RWPE2 (cell line): ENCODE measurements at regions not wholly inside any gene's neighbourhood (a gene's known extent, or its start where the extent isn't known, plus 50 kb on each side); places are given as distances from the start of the nearest gene placed in this dataset.

Experiments
- ATAC-seq: fragments of 200-7000 bp; cut with Tn5 transposase; 3 replicates; pipeline ENCODE4 v1.9.1; 2021; ENCODE audit warnings: low read depth
- DNase-seq: peaks from one replicate; pipeline ENCODE4 v3.0.0-alpha.2; 2020; ENCODE audit warnings: low spot score
- H3K27ac ChIP-seq: fragments of 450-650 bp; 2 replicates; pipeline ENCODE4 v1.5.1; 2017; ENCODE audit warnings: mild to moderate bottlenecking; ENCODE audit not compliant: poor library complexity, severe bottlenecking
- H3K27me3 ChIP-seq: fragments of 250-450 bp; sonication (Bioruptor Pico); 2 replicates; pipeline ENCODE4 v1.5.1; 2021; ENCODE audit warnings: mild to moderate bottlenecking, moderate library complexity; ENCODE audit not compliant: insufficient read depth, poor library complexity, severe bottlenecking
- H3K36me3 ChIP-seq: fragments of 250-450 bp; sonication (Bioruptor Pico); 2 replicates; pipeline ENCODE4 v1.5.1; 2020; ENCODE audit warnings: low read depth, mild to moderate bottlenecking, moderate library complexity
- H3K4me1 ChIP-seq: fragments of 250-450 bp; sonication (Bioruptor Pico); 2 replicates; pipeline ENCODE4 v1.5.1; 2021; ENCODE audit warnings: mild to moderate bottlenecking, moderate library complexity; ENCODE audit not compliant: insufficient read depth, poor library complexity, severe bottlenecking
- H3K4me3 ChIP-seq: fragments of 250-450 bp; sonication (Bioruptor Pico); 2 replicates; pipeline ENCODE4 v1.5.1; 2021; ENCODE audit warnings: mild to moderate bottlenecking, moderate library complexity; ENCODE audit not compliant: severe bottlenecking
- H3K9me3 ChIP-seq: fragments of 250-450 bp; sonication (Bioruptor Pico); 2 replicates; pipeline ENCODE4 v1.5.1; 2021; ENCODE audit warnings: mild to moderate bottlenecking, moderate library complexity; ENCODE audit not compliant: severe bottlenecking
- TF ChIP-seq, protein P1 (sequence below): fragments of 450-650 bp; IDR thresholded peaks from one replicate; pipeline ENCODE4 v1.5.1; 2017; ENCODE audit warnings: mild to moderate bottlenecking, moderate library complexity; ENCODE audit not compliant: poor library complexity, severe bottlenecking

DNA sequence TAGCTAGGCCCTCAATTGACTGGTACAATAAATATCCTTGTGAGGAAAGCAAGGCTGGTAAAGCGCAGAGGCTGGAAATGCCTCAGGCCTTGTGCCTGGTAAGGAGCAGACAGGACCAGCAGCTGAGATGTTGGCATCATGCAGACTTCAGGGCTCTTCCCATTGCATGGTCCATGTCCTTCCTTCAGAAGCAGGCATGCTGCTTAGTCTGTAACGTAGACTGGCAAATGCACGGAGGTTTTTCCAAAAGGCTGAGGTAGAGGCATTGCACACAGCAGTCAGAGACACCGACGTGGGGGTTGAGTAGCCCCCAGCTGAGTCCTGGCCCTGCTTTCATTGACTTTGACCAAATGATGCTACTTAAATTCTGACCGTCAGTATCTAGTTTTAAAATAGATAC, 87.1 kb downstream of the ADRB2 start:
- H3K36me3 ChIP-seq, result no peaks in the 10 kb centered on the region
- TF ChIP-seq, protein P1, sequence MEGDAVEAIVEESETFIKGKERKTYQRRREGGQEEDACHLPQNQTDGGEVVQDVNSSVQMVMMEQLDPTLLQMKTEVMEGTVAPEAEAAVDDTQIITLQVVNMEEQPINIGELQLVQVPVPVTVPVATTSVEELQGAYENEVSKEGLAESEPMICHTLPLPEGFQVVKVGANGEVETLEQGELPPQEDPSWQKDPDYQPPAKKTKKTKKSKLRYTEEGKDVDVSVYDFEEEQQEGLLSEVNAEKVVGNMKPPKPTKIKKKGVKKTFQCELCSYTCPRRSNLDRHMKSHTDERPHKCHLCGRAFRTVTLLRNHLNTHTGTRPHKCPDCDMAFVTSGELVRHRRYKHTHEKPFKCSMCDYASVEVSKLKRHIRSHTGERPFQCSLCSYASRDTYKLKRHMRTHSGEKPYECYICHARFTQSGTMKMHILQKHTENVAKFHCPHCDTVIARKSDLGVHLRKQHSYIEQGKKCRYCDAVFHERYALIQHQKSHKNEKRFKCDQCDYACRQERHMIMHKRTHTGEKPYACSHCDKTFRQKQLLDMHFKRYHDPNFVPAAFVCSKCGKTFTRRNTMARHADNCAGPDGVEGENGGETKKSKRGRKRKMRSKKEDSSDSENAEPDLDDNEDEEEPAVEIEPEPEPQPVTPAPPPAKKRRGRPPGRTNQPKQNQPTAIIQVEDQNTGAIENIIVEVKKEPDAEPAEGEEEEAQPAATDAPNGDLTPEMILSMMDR, result no peak
- H3K27ac ChIP-seq, result peak overlapping the region; percentile 100
- DNase-seq (no peak), ATAC-seq (no peak)
- H3K9me3 ChIP-seq, result no peaks in the 10 kb centered on the region
- H3K4me3 ChIP-seq, result no peak overlapping the region
- no peaks in the 10 kb centered on the region for H3K27me3 ChIP-seq
- H3K4me1 ChIP-seq, result peaks cover 65% of the 10 kb centered on the region

DNA sequence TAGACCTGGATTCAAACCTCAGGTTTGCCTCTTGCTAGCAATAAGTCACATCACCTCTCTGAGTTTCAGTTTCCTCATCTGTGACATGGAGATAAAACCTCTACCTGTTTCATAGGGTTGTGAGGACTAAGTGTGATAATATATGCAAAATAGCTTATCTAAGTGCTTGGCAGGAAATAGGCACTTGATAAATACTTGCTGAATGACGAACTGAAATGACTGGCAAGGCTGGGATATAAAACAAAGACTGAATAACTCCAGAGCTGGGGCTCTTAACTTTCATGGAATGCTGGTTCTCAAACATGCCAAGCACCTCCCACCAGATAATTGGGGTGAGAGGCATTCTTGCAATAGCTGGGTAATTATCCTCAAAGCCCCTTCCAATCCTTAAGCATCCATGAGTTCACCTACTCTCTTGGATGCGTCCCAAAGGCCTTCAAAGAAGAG, 87.6 kb downstream of the ADRB2 start:
- H3K4me3 ChIP-seq, result no peak overlapping the region
- peak overlapping the region; percentile 100 for H3K27ac ChIP-seq
- TF ChIP-seq, protein P1, result no peak
- peaks cover 65% of the 10 kb centered on the region for H3K4me1 ChIP-seq
- DNase-seq, result peak; percentile 81
- peak; percentile 32 for ATAC-seq
- H3K36me3 ChIP-seq, result no peaks in the 10 kb centered on the region
- H3K9me3 ChIP-seq, result no peaks in the 10 kb centered on the region
- H3K27me3 ChIP-seq, result no peaks in the 10 kb centered on the region

DNA sequence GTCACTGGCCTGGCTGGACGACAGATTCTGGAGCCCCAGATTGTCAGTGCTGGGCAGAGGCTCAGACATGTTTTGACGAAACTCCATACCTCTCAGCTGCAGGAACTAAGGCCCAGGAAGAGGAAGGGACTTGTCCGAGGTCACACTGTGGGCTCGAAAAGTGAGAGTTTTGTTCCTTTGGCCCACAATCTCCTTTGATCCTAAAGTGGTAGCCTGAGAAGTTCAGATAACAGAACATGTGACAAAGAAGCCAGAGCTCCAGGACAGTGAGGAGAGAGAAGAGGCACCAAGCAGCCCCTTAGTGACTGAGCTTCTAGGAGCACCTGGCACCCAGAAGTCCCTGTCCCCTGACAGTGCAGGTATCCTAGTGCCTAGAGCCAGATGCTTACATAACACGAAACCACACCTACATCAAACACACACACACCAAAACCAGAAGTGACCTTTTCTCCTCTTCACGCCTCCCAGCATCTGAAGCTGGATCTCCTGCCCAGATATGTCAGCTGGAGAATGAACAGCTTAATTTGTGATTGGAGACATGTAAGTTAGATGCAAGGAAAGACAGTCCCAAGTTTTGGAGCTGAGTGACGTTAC, 88.9 kb downstream of the ADRB2 start:
- DNase-seq (no peak), ATAC-seq (no peak)
- TF ChIP-seq, protein P1, result no peak
- no peaks in the 10 kb centered on the region for H3K9me3 ChIP-seq
- peak overlapping the region; percentile 100 for H3K27ac ChIP-seq
- H3K4me3 ChIP-seq, result no peak overlapping the region
- H3K36me3 ChIP-seq, result no peaks in the 10 kb centered on the region
- no peaks in the 10 kb centered on the region for H3K27me3 ChIP-seq
- peaks cover 52% of the 10 kb centered on the region for H3K4me1 ChIP-seq

DNA sequence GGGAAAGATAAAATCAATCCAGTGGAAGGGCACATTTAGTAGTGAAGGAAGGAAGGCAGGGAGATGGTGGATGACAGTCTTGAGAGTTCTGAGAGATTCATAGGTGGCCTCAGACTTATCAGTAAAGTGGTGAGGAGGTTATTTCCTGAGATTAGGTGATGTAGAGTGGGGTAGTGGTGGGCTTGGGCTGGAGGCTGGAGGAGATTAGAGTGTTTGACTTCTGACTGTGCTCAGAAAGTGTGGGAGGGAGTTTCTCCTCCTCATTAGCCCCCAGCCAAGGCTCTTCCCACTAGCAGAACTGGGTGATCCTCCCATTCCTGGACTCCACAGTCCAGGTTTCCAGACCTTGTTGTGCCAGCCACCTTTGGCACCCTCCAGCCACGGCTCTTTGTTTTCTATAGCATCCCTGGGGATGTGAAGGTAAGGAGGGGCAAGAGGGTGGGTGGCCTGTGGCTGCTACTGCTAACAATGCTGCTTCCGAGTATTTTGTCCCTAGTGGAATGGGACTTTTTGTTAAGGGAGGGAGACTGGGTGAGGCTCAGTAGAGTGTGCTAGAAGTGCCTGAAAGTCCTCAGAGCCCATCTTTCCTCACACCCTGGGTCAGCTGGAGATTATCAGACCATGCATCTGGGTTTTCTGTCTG, 94.4 kb downstream of the ADRB2 start:
- H3K9me3 ChIP-seq, result no peaks in the 10 kb centered on the region
- DNase-seq (no peak), ATAC-seq (no peak)
- H3K4me3 ChIP-seq, result no peak overlapping the region
- no peaks in the 10 kb centered on the region for H3K27me3 ChIP-seq
- no peaks in the 10 kb centered on the region for H3K4me1 ChIP-seq
- TF ChIP-seq, protein P1, result no peak
- no peaks in the 10 kb centered on the region for H3K36me3 ChIP-seq
- H3K27ac ChIP-seq, result no peak overlapping the region

DNA sequence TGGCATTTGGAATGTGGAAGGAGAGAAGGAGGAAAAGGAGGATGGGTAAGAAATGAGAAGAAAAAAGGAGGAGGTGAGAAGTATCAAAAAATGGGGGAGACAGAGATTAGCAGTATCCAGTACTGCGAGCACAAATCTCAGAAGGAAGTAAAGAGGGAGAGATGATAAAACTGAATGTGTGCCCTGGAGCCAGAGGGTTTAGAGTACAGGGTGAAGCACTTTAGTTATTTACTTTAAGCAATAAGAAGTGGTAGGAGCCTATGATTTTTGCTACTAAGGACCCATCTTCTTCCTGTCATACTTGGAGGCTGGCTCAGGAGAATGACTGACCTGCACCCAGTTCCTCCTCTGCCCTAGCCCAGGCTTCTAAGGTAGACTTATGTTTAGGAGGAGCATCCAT, 94.9 kb downstream of the ADRB2 start:
- TF ChIP-seq, protein P1, result no peak
- no peak overlapping the region for H3K27ac ChIP-seq
- H3K27me3 ChIP-seq, result no peaks in the 10 kb centered on the region
- H3K4me3 ChIP-seq, result no peak overlapping the region
- H3K4me1 ChIP-seq, result no peaks in the 10 kb centered on the region
- no peaks in the 10 kb centered on the region for H3K9me3 ChIP-seq
- no peak for DNase-seq
- H3K36me3 ChIP-seq, result no peaks in the 10 kb centered on the region
- ATAC-seq, result no peak
